IPS-18a (cell line): ENCODE measurements at regions not wholly inside any gene's neighbourhood (a gene's known extent, or its start where the extent isn't known, plus 50 kb on each side); places are given as distances from the start of the nearest gene placed in this dataset.
"Not testable (repeated sequence)": the region's sequence is repeated elsewhere in the genome, so short reads cannot be mapped to it uniquely, and the experiment has no call there.

Experiments
- H3K27ac ChIP-seq: one replicate; pipeline ENCODE4 v1.5.1; 2013; ENCODE audit warnings: low read length
- H3K27me3 ChIP-seq: one replicate; pipeline ENCODE4 v1.6.1; 2013; ENCODE audit warnings: mild to moderate bottlenecking, low read length; ENCODE audit not compliant: control insufficient read depth, insufficient read depth
- H3K36me3 ChIP-seq: one replicate; pipeline ENCODE4 v1.6.1; 2013; ENCODE audit warnings: low read depth, low read length; ENCODE audit not compliant: control insufficient read depth
- H3K4me1 ChIP-seq: one replicate; pipeline ENCODE4 v1.6.1; 2013; ENCODE audit warnings: low read depth, low read length; ENCODE audit not compliant: control insufficient read depth
- H3K4me3 ChIP-seq: one replicate; pipeline ENCODE4 v1.5.1; 2013; ENCODE audit warnings: low read length
- H3K9ac ChIP-seq: one replicate; pipeline ENCODE4 v1.6.1; 2013; ENCODE audit warnings: mild to moderate bottlenecking, low read length, moderate library complexity
- H3K9me3 ChIP-seq: one replicate; pipeline ENCODE4 v1.6.1; 2013; ENCODE audit warnings: low read depth, low read length; ENCODE audit not compliant: control insufficient read depth

DNA sequence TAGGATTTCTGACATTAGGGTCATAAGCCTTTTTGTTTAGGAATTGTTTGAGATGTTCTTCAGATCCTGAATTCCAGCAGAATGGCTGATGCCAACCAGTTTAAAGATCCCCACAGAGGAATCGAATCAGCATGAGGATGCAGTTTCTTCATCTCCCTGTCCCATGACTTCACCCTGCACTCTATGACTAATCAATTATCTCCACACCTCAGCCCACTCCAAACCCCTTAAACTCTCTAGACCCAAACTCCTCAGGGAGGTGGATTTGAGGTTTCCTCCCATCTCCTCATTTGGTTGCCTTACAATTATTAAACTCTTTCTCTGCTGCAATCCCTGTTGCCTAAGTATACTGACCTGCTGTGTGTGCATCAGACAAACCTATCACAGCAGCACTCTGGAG is 86.5 kb upstream of the CRY1 start:
- Histone ChIP-seq H3K27ac (no peak overlapping the region), H3K27me3 (no peaks in the 10 kb centered on the region), H3K4me3 (no peak overlapping the region), H3K9ac (no peak overlapping the region), H3K36me3 (no peaks in the 10 kb centered on the region), H3K4me1 (no peaks in the 10 kb centered on the region), H3K9me3 (no peaks in the 10 kb centered on the region)

DNA sequence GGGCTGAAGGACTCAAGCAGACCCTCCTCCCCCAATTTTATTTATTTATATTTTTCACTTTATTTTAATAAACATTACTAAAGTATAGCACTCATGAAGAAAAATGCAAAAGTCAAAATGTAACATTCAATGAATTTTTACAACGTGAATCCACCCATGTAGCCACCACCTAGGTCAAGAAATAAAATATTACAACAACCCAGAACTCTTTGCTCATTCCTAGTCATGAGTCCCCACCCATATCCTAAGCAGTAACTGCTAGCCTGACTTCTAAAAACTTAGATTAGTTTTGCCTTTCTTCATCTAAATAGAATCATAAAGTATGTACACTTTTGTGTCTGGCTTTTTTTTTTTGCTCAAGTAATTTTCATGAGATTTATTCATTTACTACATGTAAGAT is 86.9 kb upstream of the CRY1 start:
- no peaks in the 10 kb centered on the region for H3K27me3 ChIP-seq
- no peaks in the 10 kb centered on the region for H3K4me1 ChIP-seq
- H3K4me3 ChIP-seq = no peak overlapping the region
- H3K9ac ChIP-seq = no peak overlapping the region
- H3K9me3 ChIP-seq = no peaks in the 10 kb centered on the region
- H3K36me3 ChIP-seq = no peaks in the 10 kb centered on the region
- no peak overlapping the region for H3K27ac ChIP-seq

DNA sequence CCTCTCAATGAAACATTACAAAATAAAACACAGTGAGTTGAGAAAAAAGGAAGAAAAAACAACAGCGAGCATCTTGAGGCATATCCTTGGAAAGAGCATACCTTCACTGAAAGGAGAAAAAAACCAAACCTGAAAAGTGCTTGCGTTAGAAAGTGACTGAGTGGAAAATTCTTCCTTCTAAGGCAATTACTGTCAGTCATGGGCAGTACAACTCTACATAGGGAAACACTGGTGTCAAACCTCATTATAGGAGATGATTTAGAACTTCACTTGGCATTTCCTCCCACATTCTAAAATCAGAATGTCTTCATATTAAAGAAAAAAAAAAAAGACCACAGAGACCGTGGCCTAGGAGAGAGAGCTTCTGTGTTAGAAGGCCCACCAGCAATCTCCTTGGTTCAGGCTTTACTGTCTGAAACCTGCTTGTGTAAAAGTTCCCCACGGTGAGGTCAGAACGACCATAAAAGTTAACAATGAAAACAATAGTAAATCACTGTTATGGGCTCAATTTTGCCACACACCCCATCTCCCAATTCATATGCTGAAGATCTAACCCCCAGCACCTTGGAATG is 91.1 kb upstream of the CRY1 start:
- no peaks in the 10 kb centered on the region for H3K27me3 ChIP-seq
- no peak overlapping the region for H3K9ac ChIP-seq
- no peak overlapping the region for H3K27ac ChIP-seq
- H3K4me3 ChIP-seq = no peak overlapping the region
- H3K9me3 ChIP-seq = no peaks in the 10 kb centered on the region
- H3K4me1 ChIP-seq = no peaks in the 10 kb centered on the region
- H3K36me3 ChIP-seq = no peaks in the 10 kb centered on the region

DNA sequence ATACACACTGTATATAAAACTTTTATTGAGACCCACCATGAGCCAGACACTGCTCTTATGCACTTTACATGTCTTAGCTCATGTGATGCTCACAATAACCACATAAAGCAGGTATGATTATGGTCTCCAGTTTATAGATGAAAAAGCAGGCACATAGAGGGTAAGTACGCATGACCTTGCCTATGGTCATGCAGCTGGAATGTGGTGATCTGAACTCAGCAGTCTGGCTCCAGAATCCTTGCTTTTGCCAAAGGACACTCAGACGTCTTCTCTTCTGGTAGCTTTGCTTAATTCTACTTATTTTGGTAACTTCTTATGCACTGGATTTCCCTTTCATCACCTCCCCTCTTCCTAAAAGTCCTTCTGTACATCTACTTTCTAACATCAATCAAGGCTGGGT is 103.3 kb upstream of the CRY1 start:
- Histone ChIP-seq H3K9ac (no peak overlapping the region), H3K27me3 (no peaks in the 10 kb centered on the region), H3K4me3 (no peak overlapping the region), H3K27ac (no peak overlapping the region), H3K4me1 (no peaks in the 10 kb centered on the region), H3K36me3 (no peaks in the 10 kb centered on the region), H3K9me3 (no peaks in the 10 kb centered on the region)

DNA sequence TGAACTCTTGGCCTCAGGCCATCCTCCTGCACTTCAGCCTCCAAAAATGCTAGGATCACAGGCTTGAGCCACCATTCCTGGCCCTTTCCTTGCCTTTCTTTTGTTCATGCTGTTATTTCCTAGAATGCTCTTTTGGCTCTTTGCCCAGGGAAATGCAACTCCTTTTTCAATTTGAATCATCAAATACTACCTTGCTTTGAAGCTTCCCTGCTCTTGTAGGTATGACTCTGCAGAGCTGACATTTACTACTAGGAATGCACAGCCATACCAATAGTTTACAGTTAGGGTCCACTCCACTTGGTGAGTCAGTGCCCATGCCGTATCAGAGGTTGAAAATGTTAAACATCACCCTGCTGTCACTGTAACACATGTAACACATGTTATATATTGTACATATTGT is 107.0 kb upstream of the CRY1 start:
- H3K4me1 ChIP-seq = no peaks in the 10 kb centered on the region
- H3K36me3 ChIP-seq = no peaks in the 10 kb centered on the region
- H3K9me3 ChIP-seq = no peaks in the 10 kb centered on the region
- H3K4me3 ChIP-seq = no peak overlapping the region
- no peaks in the 10 kb centered on the region for H3K27me3 ChIP-seq
- no peak overlapping the region for H3K9ac ChIP-seq
- no peak overlapping the region for H3K27ac ChIP-seq

DNA sequence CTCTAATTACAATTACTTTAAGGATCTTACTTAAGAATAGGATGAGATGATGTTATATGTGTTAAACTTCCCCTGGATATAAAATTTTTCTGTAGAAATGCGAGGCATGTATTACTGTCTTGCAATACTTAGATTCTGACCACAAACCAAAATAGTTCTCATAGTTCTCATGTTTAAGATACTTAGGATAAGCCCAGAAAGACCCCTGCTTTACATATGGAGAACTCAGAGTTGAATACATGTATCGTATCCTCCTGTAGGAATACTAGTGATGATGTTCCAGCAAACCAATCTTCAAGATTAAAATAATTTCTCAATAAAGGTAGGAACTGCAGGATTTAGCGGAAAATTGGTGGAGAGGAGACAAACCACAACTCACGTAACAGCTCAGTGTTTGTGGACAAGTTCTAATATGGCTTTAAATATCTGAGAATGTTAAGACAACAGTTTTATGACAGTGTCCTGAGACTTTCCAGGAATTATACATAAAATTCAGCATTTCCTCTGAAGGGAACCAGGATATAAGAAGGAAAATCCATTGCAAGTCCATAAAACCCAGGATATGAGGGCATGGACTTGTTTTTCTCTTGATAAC is 114.7 kb upstream of the CRY1 start:
- Histone ChIP-seq H3K4me3 (no peak overlapping the region), H3K9me3 (no peaks in the 10 kb centered on the region), H3K9ac (no peak overlapping the region), H3K27me3 (no peaks in the 10 kb centered on the region), H3K27ac (no peak overlapping the region), H3K36me3 (no peaks in the 10 kb centered on the region), H3K4me1 (no peaks in the 10 kb centered on the region)

DNA sequence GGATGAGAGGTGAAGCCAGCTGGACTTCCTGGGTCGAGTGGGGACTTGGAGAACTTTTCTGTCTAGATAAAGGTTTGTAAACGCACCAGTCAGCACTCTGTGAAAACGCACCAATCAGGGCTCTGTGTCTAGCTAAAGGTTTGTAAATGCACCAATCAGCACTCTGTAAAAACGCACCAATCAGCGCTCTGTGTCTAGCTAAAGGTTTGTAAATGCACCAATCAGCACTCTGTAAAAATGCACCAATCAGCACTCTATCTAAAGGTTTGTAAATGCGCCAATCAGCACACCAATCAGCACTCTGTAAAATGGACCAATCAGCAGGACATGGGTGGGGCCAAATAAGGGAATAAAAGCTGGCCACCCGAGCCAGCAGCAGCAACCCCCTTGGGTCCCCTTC is 116.4 kb upstream of the CRY1 start:
- not testable (repeated sequence) for H3K9ac ChIP-seq, H3K27me3 ChIP-seq, H3K4me3 ChIP-seq, H3K36me3 ChIP-seq, H3K9me3 ChIP-seq, H3K4me1 ChIP-seq, H3K27ac ChIP-seq

DNA sequence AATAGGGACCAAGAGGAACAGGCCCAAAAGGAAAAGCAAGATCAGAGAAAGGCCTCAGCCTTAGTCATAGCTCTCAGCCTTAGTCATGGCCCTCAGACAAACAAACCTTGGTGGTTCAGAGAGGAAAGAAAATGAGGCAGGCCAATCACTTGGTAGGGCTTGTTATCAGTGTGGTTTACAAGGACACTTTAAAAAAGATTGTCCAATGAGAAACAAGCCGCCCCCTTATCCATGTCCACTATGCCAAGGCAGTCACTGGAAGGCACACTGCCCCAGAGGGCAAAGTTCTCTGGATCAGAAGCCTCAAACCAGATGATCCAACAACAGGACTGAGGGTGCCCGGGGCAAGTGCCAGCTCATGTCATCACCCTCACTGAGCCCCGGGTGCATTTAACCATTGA is 121.0 kb upstream of the CRY1 start:
- H3K27me3 ChIP-seq, H3K36me3 ChIP-seq, H3K9ac ChIP-seq, H3K9me3 ChIP-seq, H3K27ac ChIP-seq, H3K4me3 ChIP-seq, H3K4me1 ChIP-seq: not testable (repeated sequence)

DNA sequence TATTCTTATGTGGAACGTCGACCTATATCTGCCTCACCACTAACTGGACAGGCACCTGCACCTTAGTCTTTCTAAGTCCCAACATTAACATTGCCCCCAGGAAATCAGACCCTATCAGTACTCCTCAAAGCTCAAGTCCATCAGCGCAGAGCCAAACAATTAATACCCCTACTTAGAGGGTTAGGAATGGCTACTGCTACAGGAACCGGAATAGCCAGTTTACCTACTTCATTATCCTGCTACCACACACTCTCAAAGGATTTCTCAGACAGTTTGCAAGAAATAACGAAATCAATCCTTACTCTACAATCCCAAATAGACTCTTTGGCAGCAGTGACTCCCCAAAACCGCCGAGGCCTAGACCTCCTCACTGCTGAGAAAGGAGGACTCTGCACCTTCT is 123.1 kb upstream of the CRY1 start:
- not testable (repeated sequence) for H3K9me3 ChIP-seq, H3K36me3 ChIP-seq, H3K4me3 ChIP-seq, H3K27me3 ChIP-seq, H3K4me1 ChIP-seq, H3K27ac ChIP-seq, H3K9ac ChIP-seq

DNA sequence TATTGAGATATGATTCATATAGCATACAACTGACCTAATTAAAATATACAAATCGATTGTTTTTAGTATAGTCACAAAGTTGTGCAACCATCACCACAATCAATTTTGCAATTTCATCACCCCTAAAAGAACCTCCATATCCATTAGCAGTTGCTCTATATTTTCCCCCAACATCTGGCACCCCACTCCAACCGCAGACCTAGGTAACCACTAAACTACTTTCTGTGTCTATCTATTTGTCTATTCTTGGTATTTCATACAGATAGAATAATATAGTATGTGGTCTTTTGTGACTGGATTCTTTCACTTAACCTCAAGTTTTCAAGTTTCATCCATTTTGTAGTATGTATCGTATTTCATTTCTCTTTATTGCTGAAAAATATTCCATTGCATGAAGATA is 126.0 kb upstream of the CRY1 start:
- Histone ChIP-seq H3K4me3 (no peak overlapping the region), H3K4me1 (no peaks in the 10 kb centered on the region), H3K36me3 (no peaks in the 10 kb centered on the region), H3K27ac (no peak overlapping the region), H3K27me3 (no peaks in the 10 kb centered on the region), H3K9ac (no peak overlapping the region), H3K9me3 (no peaks in the 10 kb centered on the region)

DNA sequence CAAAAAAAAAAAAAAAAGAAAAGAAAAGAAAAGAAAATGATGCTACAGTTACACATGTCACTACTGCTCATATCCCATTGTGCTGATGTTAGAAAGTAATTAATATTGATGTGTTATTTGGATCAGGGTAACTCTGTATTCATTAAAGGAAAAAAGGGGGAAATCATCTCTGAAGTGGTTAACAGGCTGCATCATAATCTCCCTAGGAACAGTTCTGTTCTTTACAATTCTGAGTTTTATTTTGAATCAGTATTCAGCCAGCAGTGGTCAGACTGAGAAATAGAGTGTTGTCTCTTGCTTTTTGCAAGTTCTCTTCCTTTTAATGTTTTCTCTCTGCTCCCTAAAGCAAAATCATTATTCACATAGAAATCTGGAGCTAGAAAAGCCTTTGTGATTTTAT is 128.6 kb upstream of the CRY1 start:
- Histone ChIP-seq H3K9ac (no peak overlapping the region), H3K27me3 (no peaks in the 10 kb centered on the region), H3K4me1 (peaks cover 9% of the 10 kb centered on the region), H3K9me3 (no peaks in the 10 kb centered on the region), H3K36me3 (no peaks in the 10 kb centered on the region), H3K27ac (no peak overlapping the region), H3K4me3 (no peak overlapping the region)

DNA sequence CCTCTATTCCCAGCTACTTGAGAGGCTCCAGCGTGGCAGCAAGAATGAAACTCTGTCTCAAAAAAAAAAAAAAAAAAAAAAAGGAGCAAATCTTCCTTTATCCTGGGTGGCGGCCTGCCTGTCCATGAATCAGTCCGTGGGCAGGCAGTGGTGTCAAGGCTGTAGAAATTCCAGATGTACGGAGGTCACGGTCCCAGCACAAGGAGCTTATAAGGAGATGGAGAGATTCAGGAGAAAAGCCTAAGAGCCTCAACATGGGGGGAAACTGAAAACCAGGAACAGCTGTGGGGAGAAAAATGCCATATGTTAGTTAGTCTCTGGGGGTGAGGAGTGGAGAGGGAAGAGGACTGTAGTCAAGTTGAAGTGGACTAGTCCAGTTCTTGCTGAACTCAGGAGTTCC is 130.5 kb upstream of the CRY1 start:
- peaks cover 9% of the 10 kb centered on the region for H3K4me1 ChIP-seq
- H3K36me3 ChIP-seq = no peaks in the 10 kb centered on the region
- H3K27me3 ChIP-seq = no peaks in the 10 kb centered on the region
- H3K4me3 ChIP-seq = no peak overlapping the region
- H3K9me3 ChIP-seq = no peaks in the 10 kb centered on the region
- H3K27ac ChIP-seq = no peak overlapping the region
- no peak overlapping the region for H3K9ac ChIP-seq
